NT2/D1 (cell line): ENCODE measurements at regions not wholly inside any gene's neighbourhood (a gene's known extent, or its start where the extent isn't known, plus 50 kb on each side); places are given as distances from the start of the nearest gene placed in this dataset.
A peak's percentile ranks its signal among the peaks of the same experiment; 100 is the strongest.

ENCODE experiments used
- DNase-seq: peaks from one replicate; pipeline ENCODE4 v3.0.0-alpha.2; 2011; ENCODE audit warnings: low read depth, low spot score
- H3K27me3 ChIP-seq: 2 replicates; pipeline ENCODE4 v1.6.0; 2011; ENCODE audit warnings: mild to moderate bottlenecking; ENCODE audit not compliant: insufficient read length, insufficient read depth
- H3K36me3 ChIP-seq: 2 replicates; pipeline ENCODE4 v1.6.1; 2011; ENCODE audit warnings: mild to moderate bottlenecking, low read length, mixed read lengths; ENCODE audit not compliant: insufficient read depth, insufficient read length
- H3K4me1 ChIP-seq: 2 replicates; pipeline ENCODE4 v1.5.1; 2011; ENCODE audit not compliant: insufficient read depth, insufficient read length
- H3K4me3 ChIP-seq: 2 replicates; pipeline ENCODE4 v1.5.1; 2011; ENCODE audit warnings: low read depth; ENCODE audit not compliant: insufficient read length
- H3K9ac ChIP-seq: 2 replicates; pipeline ENCODE4 v1.6.0; 2011; ENCODE audit warnings: low read depth; ENCODE audit not compliant: insufficient read length
- H3K9me3 ChIP-seq: 2 replicates; pipeline ENCODE4 v1.5.1; 2011; ENCODE audit warnings: mild to moderate bottlenecking, low read length; ENCODE audit not compliant: insufficient read depth
- SUZ12 ChIP-seq: IDR thresholded peaks from 2 replicates; pipeline ENCODE4 v1.6.1; 2011; ENCODE audit not compliant: insufficient read length, insufficient read depth; ENCODE audit errors: extremely low read depth
- YY1 ChIP-seq: IDR thresholded peaks from 2 replicates; pipeline ENCODE4 v1.6.1; 2011; ENCODE audit not compliant: insufficient read length, insufficient read depth
- ZNF274 ChIP-seq: IDR thresholded peaks from 2 replicates; pipeline ENCODE4 v1.6.1; 2011; ENCODE audit warnings: mild to moderate bottlenecking, low read depth, low read length

GRCh38 chr7:138238734-138239659 is 162.7 kb downstream of the AKR1D1 start:
- Histone ChIP-seq H3K4me1 (no peaks in the 10 kb centered on the region), H3K36me3 (no peaks in the 10 kb centered on the region), H3K27me3 (no peaks in the 10 kb centered on the region), H3K4me3 (no peak overlapping the region), H3K9ac (no peak overlapping the region), H3K9me3 (peaks cover 16% of the 10 kb centered on the region)
- no peak for TF ChIP-seq YY1
- TF ChIP-seq SUZ12 = no peak
- no peak for TF ChIP-seq ZNF274
- no peak for DNase-seq

GRCh38 chr7:138243430-138243829 is 167.2 kb downstream of the AKR1D1 start:
- H3K9ac ChIP-seq = peak overlapping the region; percentile 74
- TF ChIP-seq SUZ12 (no peak), YY1 (peak; percentile 40)

GRCh38 chr7:138243836-138244235 is 167.6 kb downstream of the AKR1D1 start:
- Histone ChIP-seq H3K4me1 (no peaks in the 10 kb centered on the region), H3K9ac (no peak overlapping the region), H3K9me3 (peaks cover 20% of the 10 kb centered on the region), H3K4me3 (no peak overlapping the region), H3K36me3 (no peaks in the 10 kb centered on the region), H3K27me3 (no peaks in the 10 kb centered on the region)
- no peak for DNase-seq
- TF ChIP-seq ZNF274 (no peak), YY1 (no peak), SUZ12 (no peak)

More at GRCh38 chr7:138243430-138243829, 167.2 kb downstream of the AKR1D1 start:
- H3K4me1 ChIP-seq = no peaks in the 10 kb centered on the region
- H3K4me3 ChIP-seq = peak overlapping the region; percentile 1
- H3K27me3 ChIP-seq = no peaks in the 10 kb centered on the region
- H3K9me3 ChIP-seq = peaks cover 24% of the 10 kb centered on the region
- peak; percentile 97 for DNase-seq
- no peaks in the 10 kb centered on the region for H3K36me3 ChIP-seq

- H3K9me3 ChIP-seq = peaks cover 15% of the 10 kb centered on the region
- no peak for DNase-seq
- no peak for TF ChIP-seq SUZ12
- no peak for TF ChIP-seq ZNF274
- no peak for TF ChIP-seq YY1
- H3K9ac ChIP-seq = no peak overlapping the region
- H3K36me3 ChIP-seq = no peaks in the 10 kb centered on the region
- H3K4me1 ChIP-seq = no peaks in the 10 kb centered on the region
- H3K4me3 ChIP-seq = no peak overlapping the region
- no peaks in the 10 kb centered on the region for H3K27me3 ChIP-seq
These were observed 168.3 kb downstream of the AKR1D1 start for GRCh38 chr7:138244606-138245005.

- H3K4me3 ChIP-seq = no peak overlapping the region
- H3K4me1 ChIP-seq = no peaks in the 10 kb centered on the region
- peaks cover 15% of the 10 kb centered on the region for H3K9me3 ChIP-seq
- TF ChIP-seq SUZ12 (no peak), YY1 (no peak), ZNF274 (no peak)
- H3K9ac ChIP-seq = no peak overlapping the region
- H3K27me3 ChIP-seq = no peaks in the 10 kb centered on the region
- no peaks in the 10 kb centered on the region for H3K36me3 ChIP-seq
- no peak for DNase-seq
These were observed 169.0 kb downstream of the AKR1D1 start for GRCh38 chr7:138245216-138245615.

GRCh38 chr7:138245682-138246081 is 169.4 kb downstream of the AKR1D1 start:
- no peak for DNase-seq
- H3K9ac ChIP-seq = no peak overlapping the region
- H3K4me1 ChIP-seq = no peaks in the 10 kb centered on the region
- H3K9me3 ChIP-seq = peaks cover 15% of the 10 kb centered on the region
- H3K36me3 ChIP-seq = no peaks in the 10 kb centered on the region
- no peak overlapping the region for H3K4me3 ChIP-seq
- H3K27me3 ChIP-seq = no peaks in the 10 kb centered on the region
- TF ChIP-seq SUZ12 = no peak
- no peak for TF ChIP-seq ZNF274
- no peak for TF ChIP-seq YY1

- DNase-seq = no peak
- Histone ChIP-seq H3K4me1 (no peaks in the 10 kb centered on the region), H3K9ac (no peak overlapping the region), H3K36me3 (no peaks in the 10 kb centered on the region), H3K27me3 (no peaks in the 10 kb centered on the region), H3K4me3 (no peak overlapping the region), H3K9me3 (peaks cover 15% of the 10 kb centered on the region)
- TF ChIP-seq SUZ12 (no peak), ZNF274 (no peak), YY1 (no peak)
These were observed 170.2 kb downstream of the AKR1D1 start for GRCh38 chr7:138246428-138246827.
